ENCODE measurements at regions not wholly inside any gene's neighbourhood (a gene's known extent, or its start where the extent isn't known, plus 50 kb on each side); places are given as distances from the start of the nearest gene placed in this dataset.

GRCh38 chr13:40118337-40118736, 462.9 kb downstream of the COG6 start:
- no peak overlapping the region for H3K27ac ChIP-seq
- DNase-seq: no peak
- H3K9me3 ChIP-seq: no peaks in the 10 kb centered on the region
- H3K4me1 ChIP-seq: peaks cover 0 to 6% (median 0%) of the 10 kb centered on the region in 4 donors
- no peaks in the 10 kb centered on the region for H3K27me3 ChIP-seq
- no peaks in the 10 kb centered on the region for H3K36me3 ChIP-seq
- no peak overlapping the region for H3K4me3 ChIP-seq
- TF ChIP-seq CTCF (IDR thresholded peaks at IDR 0.05): no peak
- no peak for TF ChIP-seq POLR2A (IDR thresholded peaks at IDR 0.05)

DNA sequence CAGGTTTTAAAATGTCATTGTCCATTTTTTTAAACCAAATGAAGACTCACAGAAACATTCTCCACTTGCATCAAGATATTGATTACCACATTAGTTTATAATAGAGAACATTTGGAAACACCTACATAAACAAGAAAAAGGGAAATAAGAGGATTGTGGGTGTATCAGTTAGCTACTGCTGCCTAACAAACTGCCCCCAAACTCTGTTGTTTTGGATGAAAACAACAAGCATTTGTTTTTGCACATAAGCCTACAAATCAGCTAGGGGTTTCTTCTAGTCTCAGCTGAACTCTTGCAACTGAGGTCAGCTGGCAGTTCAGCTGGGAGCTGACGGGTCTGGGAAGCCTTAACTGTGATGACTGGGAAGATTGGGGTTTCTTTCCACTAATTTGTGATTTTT, 464.4 kb downstream of the COG6 start:
- no peak overlapping the region for H3K4me3 ChIP-seq
- no peaks in the 10 kb centered on the region for H3K27me3 ChIP-seq
- no peaks in the 10 kb centered on the region for H3K36me3 ChIP-seq
- TF ChIP-seq CTCF (IDR thresholded peaks at IDR 0.05) (no peak), POLR2A (IDR thresholded peaks at IDR 0.05) (no peak)
- H3K27ac ChIP-seq: no peak overlapping the region
- H3K4me1 ChIP-seq: peaks cover 0 to 6% (median 0%) of the 10 kb centered on the region in 4 donors
- no peaks in the 10 kb centered on the region for H3K9me3 ChIP-seq
- DNase-seq: no peak

DNA sequence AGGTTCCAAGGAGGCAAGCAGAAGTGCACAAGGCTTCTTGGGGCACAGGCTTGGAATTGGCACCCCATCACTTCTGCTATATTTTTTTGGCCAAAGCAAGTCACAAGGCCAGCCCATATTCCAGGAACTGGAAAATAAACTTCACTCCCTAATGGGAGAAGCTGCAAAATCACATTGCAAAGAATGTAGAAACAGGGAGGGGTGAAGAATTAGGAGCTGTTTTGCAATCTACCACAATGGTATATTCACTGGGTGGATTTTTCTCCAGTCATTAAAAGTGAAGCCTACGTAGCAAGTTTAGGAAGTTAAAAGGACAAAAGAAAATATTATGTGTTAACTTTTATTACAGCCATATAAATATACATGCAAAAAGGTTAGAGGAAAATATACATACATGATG, 464.8 kb downstream of the COG6 start:
- Histone ChIP-seq H3K36me3 (no peaks in the 10 kb centered on the region), H3K9me3 (no peaks in the 10 kb centered on the region), H3K27me3 (no peaks in the 10 kb centered on the region), H3K27ac (no peak overlapping the region), H3K4me1 (peaks cover 0 to 6% (median 0%) of the 10 kb centered on the region in 4 donors), H3K4me3 (no peak overlapping the region)
- TF ChIP-seq CTCF (IDR thresholded peaks at IDR 0.05) (no peak), POLR2A (IDR thresholded peaks at IDR 0.05) (no peak)
- DNase-seq: no peak

DNA sequence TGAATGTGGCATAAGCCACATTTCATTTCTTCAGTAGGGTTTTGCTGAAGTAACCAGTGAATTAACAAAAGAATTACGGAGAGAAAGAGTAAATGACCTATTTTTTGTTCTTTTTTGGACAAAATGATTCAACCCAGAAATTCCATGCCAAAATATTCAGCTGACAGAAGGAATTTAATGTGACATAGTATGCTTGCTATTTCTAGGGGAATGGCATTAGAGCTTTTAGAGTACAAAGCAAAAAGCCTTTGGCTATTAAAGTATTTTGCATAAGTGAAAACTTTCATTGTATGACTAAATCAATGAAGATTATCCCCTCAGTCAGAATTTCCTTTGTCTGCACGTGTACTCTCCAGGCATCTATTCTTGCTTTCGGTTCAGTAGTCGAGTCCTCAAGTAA, 465.3 kb downstream of the COG6 start:
- Histone ChIP-seq H3K36me3 (no peaks in the 10 kb centered on the region), H3K4me3 (no peak overlapping the region), H3K9me3 (no peaks in the 10 kb centered on the region), H3K4me1 (peaks cover 0 to under 1% (median 0%) of the 10 kb centered on the region in 4 donors), H3K27me3 (no peaks in the 10 kb centered on the region), H3K27ac (no peak overlapping the region)
- TF ChIP-seq POLR2A (IDR thresholded peaks at IDR 0.05): no peak
- no peak for TF ChIP-seq CTCF (IDR thresholded peaks at IDR 0.05)
- DNase-seq: no peak

DNA sequence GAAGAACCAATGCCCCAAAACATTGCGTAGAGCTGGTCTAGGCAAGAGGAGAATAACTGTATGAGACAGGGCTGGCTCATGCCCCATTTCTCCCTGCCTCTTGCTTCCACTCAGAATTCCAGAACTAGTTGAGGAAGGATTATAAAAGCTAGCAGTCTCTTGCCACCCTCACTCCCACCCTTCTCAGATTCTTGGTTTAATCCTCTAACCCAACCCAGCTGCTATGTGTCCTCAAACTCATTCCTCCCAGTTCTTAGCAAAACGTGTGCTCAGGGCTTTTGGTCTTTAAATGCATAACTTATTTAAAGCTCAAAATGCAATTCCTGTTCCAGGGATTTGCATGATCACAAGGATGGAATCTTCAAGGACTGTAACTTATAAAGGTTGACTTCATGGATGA, 466.3 kb downstream of the COG6 start:
- no peaks in the 10 kb centered on the region for H3K36me3 ChIP-seq
- no peak for TF ChIP-seq CTCF (IDR thresholded peaks at IDR 0.05)
- no peak for TF ChIP-seq POLR2A (IDR thresholded peaks at IDR 0.05)
- no peaks in the 10 kb centered on the region for H3K27me3 ChIP-seq
- no peak for DNase-seq
- H3K4me3 ChIP-seq: no peak overlapping the region
- no peaks in the 10 kb centered on the region for H3K9me3 ChIP-seq
- H3K4me1 ChIP-seq: no peaks in the 10 kb centered on the region
- H3K27ac ChIP-seq: no peak overlapping the region

- no peak for TF ChIP-seq CTCF (IDR thresholded peaks at IDR 0.05)
- TF ChIP-seq POLR2A (IDR thresholded peaks at IDR 0.05): no peak
- Histone ChIP-seq H3K27ac (no peak overlapping the region), H3K4me1 (no peaks in the 10 kb centered on the region), H3K4me3 (no peak overlapping the region), H3K36me3 (no peaks in the 10 kb centered on the region), H3K9me3 (no peaks in the 10 kb centered on the region), H3K27me3 (no peaks in the 10 kb centered on the region)
- DNase-seq: no peak
These were observed 468.6 kb downstream of the COG6 start for GRCh38 chr13:40123962-40124632.

Data from Peyer's patch (tissue), 4 donors.